ENCODE measurements at regions not wholly inside any gene's neighbourhood (a gene's known extent, or its start where the extent isn't known, plus 50 kb on each side); places are given as distances from the start of the nearest gene placed in this dataset.
"Not testable (repeated sequence)": the region's sequence is repeated elsewhere in the genome, so short reads cannot be mapped to it uniquely, and the experiment has no call there.

- no peak for TF ChIP-seq CTCF (IDR thresholded peaks at IDR 0.05; ENCODE audit: control insufficient read depth, insufficient read depth, low read depth, low read length, missing control alignments)
- no peak overlapping the region for H3K4me3 ChIP-seq (ENCODE audit: control insufficient read depth, low read depth, low read length)
- DNase-seq (ENCODE audit: low read depth): no peak
Observed at GRCh38 chr9:40913928-40914673, 214.4 kb downstream of the FOXD4L6 start.

- TF ChIP-seq CTCF (IDR thresholded peaks at IDR 0.05; ENCODE audit: control insufficient read depth, insufficient read depth, low read depth, low read length, missing control alignments): no peak
- H3K4me3 ChIP-seq (ENCODE audit: control insufficient read depth, low read depth, low read length): no peak overlapping the region
- no peak for DNase-seq (ENCODE audit: low read depth)
Observed at GRCh38 chr9:40913096-40913719, 215.3 kb downstream of the FOXD4L6 start.

GRCh38 chr9:40912679-40913078 lies 215.8 kb downstream of the FOXD4L6 start:
- H3K4me3 ChIP-seq (ENCODE audit: control insufficient read depth, low read depth, low read length): not testable (repeated sequence)

GRCh38 chr9:40911647-40912046 lies 216.8 kb downstream of the FOXD4L6 start:
- no peak for DNase-seq (ENCODE audit: low read depth)
- no peak for TF ChIP-seq CTCF (IDR thresholded peaks at IDR 0.05; ENCODE audit: control insufficient read depth, insufficient read depth, low read depth, low read length, missing control alignments)

More at GRCh38 chr9:40912679-40913078, 215.8 kb downstream of the FOXD4L6 start:
- DNase-seq (ENCODE audit: low read depth): not testable (repeated sequence)

GRCh38 chr9:40910995-40911394 lies 217.5 kb downstream of the FOXD4L6 start:
- not testable (repeated sequence) for H3K4me3 ChIP-seq (ENCODE audit: control insufficient read depth, low read depth, low read length); DNase-seq (ENCODE audit: low read depth)

More at GRCh38 chr9:40911647-40912046, 216.8 kb downstream of the FOXD4L6 start:
- no peak overlapping the region for H3K4me3 ChIP-seq (ENCODE audit: control insufficient read depth, low read depth, low read length)

- no peak for TF ChIP-seq CTCF (IDR thresholded peaks at IDR 0.05; ENCODE audit: control insufficient read depth, insufficient read depth, low read depth, low read length, missing control alignments)
- no peak for DNase-seq (ENCODE audit: low read depth)
- H3K4me3 ChIP-seq (ENCODE audit: control insufficient read depth, low read depth, low read length): no peak overlapping the region
Observed at GRCh38 chr9:40909821-40910220, 218.7 kb downstream of the FOXD4L6 start.

- not testable (repeated sequence) for DNase-seq (ENCODE audit: low read depth); H3K4me3 ChIP-seq (ENCODE audit: control insufficient read depth, low read depth, low read length)
Observed at GRCh38 chr9:40909111-40909510, 219.4 kb downstream of the FOXD4L6 start.

GRCh38 chr9:40907657-40908624 lies 220.5 kb downstream of the FOXD4L6 start:
- no peak for TF ChIP-seq CTCF (IDR thresholded peaks at IDR 0.05; ENCODE audit: control insufficient read depth, insufficient read depth, low read depth, low read length, missing control alignments)
- no peak for DNase-seq (ENCODE audit: low read depth)
- H3K4me3 ChIP-seq (ENCODE audit: control insufficient read depth, low read depth, low read length): no peak overlapping the region

- H3K4me3 ChIP-seq (ENCODE audit: control insufficient read depth, low read depth, low read length): not testable (repeated sequence)
Observed at GRCh38 chr9:40906879-40907278, 221.6 kb downstream of the FOXD4L6 start.

GRCh38 chr9:40892315-40892714 lies 236.2 kb downstream of the FOXD4L6 start:
- not testable (repeated sequence) for H3K4me3 ChIP-seq (ENCODE audit: control insufficient read depth, low read depth, low read length); DNase-seq (ENCODE audit: low read depth)

More at GRCh38 chr9:40906879-40907278, 221.6 kb downstream of the FOXD4L6 start:
- not testable (repeated sequence) for DNase-seq (ENCODE audit: low read depth)

GRCh38 chr9:40885858-40886257 lies 242.6 kb downstream of the FOXD4L6 start:
- not testable (repeated sequence) for H3K4me3 ChIP-seq (ENCODE audit: control insufficient read depth, low read depth, low read length); DNase-seq (ENCODE audit: low read depth)

Measured in AG09309 (cell line).